AG10803 (cell line): ENCODE measurements at regions not wholly inside any gene's neighbourhood (a gene's known extent, or its start where the extent isn't known, plus 50 kb on each side); places are given as distances from the start of the nearest gene placed in this dataset.
"Not testable (repeated sequence)": the region's sequence is repeated elsewhere in the genome, so short reads cannot be mapped to it uniquely, and the experiment has no call there.

ENCODE experiments used
- DNase-seq: peaks from one replicate; pipeline ENCODE4 v3.0.0; 2010; ENCODE audit warnings: low read depth
- H3K4me3 ChIP-seq: 2 replicates; pipeline ENCODE4 v1.5.1; 2011; ENCODE audit warnings: mild to moderate bottlenecking, low read length, control low read depth
- TF ChIP-seq, protein P1 (sequence below): conservative IDR thresholded peaks from 2 replicates; pipeline ENCODE4 v1.5.1; 2011; ENCODE audit warnings: mild to moderate bottlenecking, low read length, control low read depth, inconsistent platforms

GRCh38 chr20:30540330-30541069 lies 717.0 kb upstream of the DEFB115 start:
- DNase-seq, H3K4me3 ChIP-seq: not testable (repeated sequence)

DNA sequence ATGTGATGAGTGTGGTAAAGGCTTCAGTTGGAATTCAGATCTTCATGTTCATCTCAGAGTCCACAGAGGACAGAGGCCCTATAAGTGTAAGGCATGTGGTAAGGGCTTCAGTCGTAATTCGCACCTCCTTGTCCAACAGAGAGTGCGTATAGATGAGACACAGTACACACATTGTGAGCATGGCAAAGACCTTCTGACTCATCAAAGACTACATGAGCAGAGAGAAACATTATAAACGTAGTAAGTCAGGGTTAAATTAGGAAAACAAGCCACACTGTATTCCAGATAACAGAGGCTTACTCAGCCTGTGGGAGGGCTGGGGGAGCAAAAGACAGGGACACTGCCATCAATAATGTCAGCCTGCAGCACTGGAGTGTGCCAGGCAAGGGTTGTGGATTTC lies 706.2 kb upstream of the DEFB115 start:
- not testable (repeated sequence) for DNase-seq, H3K4me3 ChIP-seq

GRCh38 chr20:30556797-30557196 lies 700.7 kb upstream of the DEFB115 start:
- not testable (repeated sequence) for H3K4me3 ChIP-seq, DNase-seq

GRCh38 chr20:30565086-30565485 lies 692.4 kb upstream of the DEFB115 start:
- DNase-seq, result not testable (repeated sequence)

DNA sequence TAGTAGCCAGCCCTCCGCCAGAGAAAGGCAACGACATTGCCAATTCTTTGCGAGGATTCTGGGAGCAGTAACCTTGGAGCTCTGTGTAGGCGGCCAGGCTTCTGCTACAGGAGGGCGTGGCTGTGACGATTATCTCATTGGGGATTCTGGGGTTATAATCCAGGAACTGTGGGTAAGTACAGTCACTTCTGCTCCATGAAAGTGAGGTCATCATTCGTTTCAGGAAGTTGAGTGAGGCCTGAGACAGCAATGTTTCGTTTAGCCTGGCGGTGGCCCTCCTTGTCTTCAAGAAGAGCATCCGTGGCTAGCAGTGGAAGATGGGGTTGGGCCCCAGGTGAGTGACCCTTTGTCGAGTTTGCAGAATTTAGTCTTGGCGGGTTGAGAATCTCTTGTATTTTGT lies 687.6 kb upstream of the DEFB115 start:
- DNase-seq, result not testable (repeated sequence)

More at GRCh38 chr20:30565086-30565485, 692.4 kb upstream of the DEFB115 start:
- not testable (repeated sequence) for H3K4me3 ChIP-seq

DNA sequence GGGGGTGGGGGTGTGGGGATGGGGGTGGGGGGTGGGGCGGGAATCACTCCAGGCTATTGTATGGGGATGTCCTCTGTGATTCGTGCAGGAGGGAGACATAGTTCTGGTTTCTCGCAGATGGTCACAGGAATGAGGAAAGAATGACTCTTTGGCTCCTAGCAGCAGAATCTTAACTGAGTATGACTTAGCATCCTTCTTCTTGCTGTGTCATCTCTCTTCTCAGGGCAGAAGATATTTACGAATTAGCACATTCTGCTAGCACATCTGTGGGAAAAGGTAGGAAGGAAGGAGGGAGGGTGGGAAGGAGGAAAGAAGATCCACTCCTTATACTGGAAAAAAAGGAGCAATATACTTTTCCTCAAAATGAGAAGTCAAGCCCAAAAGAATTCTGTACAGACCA lies 686.8 kb upstream of the DEFB115 start:
- not testable (repeated sequence) for DNase-seq, H3K4me3 ChIP-seq

More for the DNA sequence above, 687.6 kb upstream of the DEFB115 start:
- not testable (repeated sequence) for H3K4me3 ChIP-seq

DNA sequence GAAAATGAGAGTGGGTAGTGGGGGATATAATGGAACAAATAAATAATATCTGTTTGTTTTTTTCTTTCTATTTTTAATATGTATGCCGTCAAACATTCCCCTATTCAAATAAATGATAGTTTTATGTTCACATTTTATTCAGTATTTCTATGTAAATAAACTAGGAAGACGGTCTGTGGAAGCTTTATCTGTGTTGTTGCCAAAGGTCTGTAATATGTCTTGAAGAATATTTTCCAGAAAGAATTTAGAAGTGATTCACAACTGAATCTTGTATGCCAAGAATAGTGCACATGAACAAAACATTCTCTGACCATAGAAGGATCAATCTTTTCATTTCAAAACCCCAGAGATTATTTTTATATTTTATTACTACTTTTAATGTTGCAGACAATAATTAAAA lies 683.1 kb upstream of the DEFB115 start:
- DNase-seq, H3K4me3 ChIP-seq: not testable (repeated sequence)

- H3K4me3 ChIP-seq, result not testable (repeated sequence)
- peak; percentile 1 for DNase-seq
These were observed 678.4 kb upstream of the DEFB115 start for GRCh38 chr20:30579069-30579468.

- peak; percentile 67 for DNase-seq
- peak overlapping the region; percentile 50 for H3K4me3 ChIP-seq
These were observed 677.5 kb upstream of the DEFB115 start for GRCh38 chr20:30579824-30580438.

DNA sequence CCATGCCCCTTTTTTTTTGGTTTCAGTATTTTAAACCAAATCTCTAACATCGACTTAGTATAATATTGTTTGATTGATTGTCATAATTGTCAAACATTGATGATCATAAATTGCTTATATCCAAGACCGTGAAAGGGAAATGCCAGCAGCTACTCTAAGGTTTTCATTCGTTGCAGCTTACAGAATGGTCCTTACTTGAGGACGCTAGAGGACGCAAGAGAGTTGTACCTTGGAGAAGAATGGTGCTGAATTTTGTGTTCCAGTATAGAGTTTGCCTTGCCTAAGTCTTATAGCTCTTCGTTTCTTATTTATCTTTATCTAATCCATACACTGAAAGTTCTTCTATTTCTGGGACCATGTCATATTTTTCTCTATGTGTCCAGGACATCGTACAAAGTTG lies 675.6 kb upstream of the DEFB115 start:
- not testable (repeated sequence) for DNase-seq, H3K4me3 ChIP-seq

GRCh38 chr20:30584403-30584802 lies 673.1 kb upstream of the DEFB115 start:
- not testable (repeated sequence) for DNase-seq, H3K4me3 ChIP-seq

DNA sequence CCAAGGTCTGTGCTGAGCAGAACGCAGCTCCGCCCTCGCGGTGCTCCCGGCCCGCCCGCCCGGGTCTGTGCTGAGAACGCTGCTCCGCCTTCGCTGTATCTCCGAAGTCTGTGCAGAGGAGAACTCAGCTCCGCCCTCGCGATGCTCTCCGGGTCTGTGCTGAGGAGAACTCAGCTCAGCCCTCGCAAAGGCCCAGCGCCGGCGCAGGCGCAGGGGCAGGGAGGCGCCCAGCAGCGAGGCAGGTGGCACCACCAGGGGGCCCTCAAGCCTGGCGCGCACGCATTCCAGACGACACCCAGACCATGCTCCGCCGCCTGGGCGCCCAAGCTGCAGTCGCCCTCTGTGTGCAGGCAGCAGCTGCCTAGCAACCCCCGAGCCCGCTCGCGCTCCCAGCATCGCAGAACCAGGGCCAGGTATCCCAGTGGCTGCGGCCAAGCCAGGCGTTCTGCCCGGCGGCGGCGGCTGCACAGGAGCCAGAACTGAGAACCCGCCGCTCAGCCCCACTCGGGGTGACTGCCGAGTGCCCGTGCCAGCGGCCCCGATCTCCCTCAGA lies 672.1 kb upstream of the DEFB115 start:
- DNase-seq, result peak; percentile 42
- H3K4me3 ChIP-seq, result peak overlapping the region; percentile 15
- TF ChIP-seq, protein P1, sequence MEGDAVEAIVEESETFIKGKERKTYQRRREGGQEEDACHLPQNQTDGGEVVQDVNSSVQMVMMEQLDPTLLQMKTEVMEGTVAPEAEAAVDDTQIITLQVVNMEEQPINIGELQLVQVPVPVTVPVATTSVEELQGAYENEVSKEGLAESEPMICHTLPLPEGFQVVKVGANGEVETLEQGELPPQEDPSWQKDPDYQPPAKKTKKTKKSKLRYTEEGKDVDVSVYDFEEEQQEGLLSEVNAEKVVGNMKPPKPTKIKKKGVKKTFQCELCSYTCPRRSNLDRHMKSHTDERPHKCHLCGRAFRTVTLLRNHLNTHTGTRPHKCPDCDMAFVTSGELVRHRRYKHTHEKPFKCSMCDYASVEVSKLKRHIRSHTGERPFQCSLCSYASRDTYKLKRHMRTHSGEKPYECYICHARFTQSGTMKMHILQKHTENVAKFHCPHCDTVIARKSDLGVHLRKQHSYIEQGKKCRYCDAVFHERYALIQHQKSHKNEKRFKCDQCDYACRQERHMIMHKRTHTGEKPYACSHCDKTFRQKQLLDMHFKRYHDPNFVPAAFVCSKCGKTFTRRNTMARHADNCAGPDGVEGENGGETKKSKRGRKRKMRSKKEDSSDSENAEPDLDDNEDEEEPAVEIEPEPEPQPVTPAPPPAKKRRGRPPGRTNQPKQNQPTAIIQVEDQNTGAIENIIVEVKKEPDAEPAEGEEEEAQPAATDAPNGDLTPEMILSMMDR, result peak; percentile 26

GRCh38 chr20:30586178-30586577 lies 671.3 kb upstream of the DEFB115 start:
- DNase-seq, H3K4me3 ChIP-seq: not testable (repeated sequence)

DNA sequence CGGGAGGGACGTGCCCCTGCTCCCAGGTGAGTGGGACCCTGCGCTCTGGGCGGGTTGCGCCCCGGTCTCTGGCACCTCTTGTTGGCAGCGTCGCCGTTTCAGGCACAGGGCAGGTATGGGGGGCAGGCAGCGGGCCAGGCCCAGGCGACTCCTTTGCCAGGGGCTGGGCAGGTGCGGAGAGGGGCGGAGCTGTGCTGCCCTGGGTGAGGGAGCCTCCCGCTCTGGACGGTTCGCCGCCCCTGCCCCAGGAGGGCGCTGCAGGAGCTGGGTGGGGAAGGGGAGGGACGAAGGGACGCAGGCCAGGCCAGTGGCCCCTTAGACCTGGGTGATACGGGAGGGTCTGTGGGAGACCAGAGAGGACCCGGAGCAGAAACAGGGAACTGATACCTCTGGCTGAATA lies 663.9 kb upstream of the DEFB115 start:
- TF ChIP-seq, protein P1, result no peak
- H3K4me3 ChIP-seq, result no peak overlapping the region
- DNase-seq, result no peak
